OCI-LY1 (cell line): ENCODE measurements at regions not wholly inside any gene's neighbourhood (a gene's known extent, or its start where the extent isn't known, plus 50 kb on each side); places are given as distances from the start of the nearest gene placed in this dataset.

Source experiments
- EZH2 ChIP-seq: fragments of 200-600 bp; sonication (generic), shearing (Covaris generic); IDR thresholded peaks from 2 replicates; pipeline ENCODE4 v1.8.0; 2017; ENCODE audit warnings: borderline replicate concordance, mixed run types, mild to moderate bottlenecking, antibody characterized with exemption, low read length, moderate library complexity, mixed read lengths
- TF ChIP-seq, protein P1 (sequence below): fragments of 200-600 bp; sonication (generic), shearing (Covaris generic); IDR thresholded peaks from 2 replicates; pipeline ENCODE4 v1.5.1; 2017; ENCODE audit warnings: mild to moderate bottlenecking, antibody characterized with exemption, low read length, moderate library complexity, mixed read lengths

- TF ChIP-seq, protein P1, sequence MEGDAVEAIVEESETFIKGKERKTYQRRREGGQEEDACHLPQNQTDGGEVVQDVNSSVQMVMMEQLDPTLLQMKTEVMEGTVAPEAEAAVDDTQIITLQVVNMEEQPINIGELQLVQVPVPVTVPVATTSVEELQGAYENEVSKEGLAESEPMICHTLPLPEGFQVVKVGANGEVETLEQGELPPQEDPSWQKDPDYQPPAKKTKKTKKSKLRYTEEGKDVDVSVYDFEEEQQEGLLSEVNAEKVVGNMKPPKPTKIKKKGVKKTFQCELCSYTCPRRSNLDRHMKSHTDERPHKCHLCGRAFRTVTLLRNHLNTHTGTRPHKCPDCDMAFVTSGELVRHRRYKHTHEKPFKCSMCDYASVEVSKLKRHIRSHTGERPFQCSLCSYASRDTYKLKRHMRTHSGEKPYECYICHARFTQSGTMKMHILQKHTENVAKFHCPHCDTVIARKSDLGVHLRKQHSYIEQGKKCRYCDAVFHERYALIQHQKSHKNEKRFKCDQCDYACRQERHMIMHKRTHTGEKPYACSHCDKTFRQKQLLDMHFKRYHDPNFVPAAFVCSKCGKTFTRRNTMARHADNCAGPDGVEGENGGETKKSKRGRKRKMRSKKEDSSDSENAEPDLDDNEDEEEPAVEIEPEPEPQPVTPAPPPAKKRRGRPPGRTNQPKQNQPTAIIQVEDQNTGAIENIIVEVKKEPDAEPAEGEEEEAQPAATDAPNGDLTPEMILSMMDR: no peak
- no peak for TF ChIP-seq EZH2
Measured at GRCh38 chr5:74020503-74020902, 394.5 kb downstream of the ARHGEF28 start.
